ENCODE measurements at regions not wholly inside any gene's neighbourhood (a gene's known extent, or its start where the extent isn't known, plus 50 kb on each side); places are given as distances from the start of the nearest gene placed in this dataset.

DNA sequence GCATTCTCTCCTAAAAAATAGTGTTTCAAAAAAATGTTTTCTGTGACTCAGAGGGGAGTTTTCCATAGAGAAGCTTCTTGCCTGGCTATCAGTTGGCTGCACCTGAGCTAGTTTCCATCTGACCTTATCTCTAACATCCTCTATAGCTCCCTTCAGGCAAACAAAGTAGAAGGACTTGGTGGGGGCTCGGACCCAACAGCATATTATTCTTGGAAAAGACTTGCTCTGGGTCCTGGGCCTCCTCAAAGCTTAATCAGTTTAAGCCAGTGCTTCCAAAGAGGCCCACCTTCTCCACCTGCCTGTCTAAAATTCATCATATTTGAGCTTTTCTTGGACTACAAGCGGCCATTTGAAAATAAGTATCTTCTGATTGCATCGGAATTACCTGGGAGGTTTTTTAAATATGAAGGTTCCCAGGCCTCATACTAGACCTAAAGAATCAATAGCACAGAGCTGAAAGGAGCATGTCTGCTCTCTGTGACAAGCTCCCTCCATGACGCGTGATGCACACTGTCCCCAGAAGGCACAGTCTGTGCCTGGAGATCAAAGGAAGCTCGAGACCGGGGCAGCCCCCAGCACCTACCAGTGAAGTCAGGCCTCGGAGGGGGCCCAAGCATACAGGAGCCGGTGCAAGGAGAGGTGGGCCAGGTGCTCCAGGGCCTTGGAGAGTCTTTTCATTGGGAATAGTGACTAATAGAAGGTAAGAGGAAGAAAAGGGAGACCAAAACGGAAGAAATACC lies 80.6 kb upstream of the HIVEP1 start (continued):
- TF ChIP-seq, protein P1, sequence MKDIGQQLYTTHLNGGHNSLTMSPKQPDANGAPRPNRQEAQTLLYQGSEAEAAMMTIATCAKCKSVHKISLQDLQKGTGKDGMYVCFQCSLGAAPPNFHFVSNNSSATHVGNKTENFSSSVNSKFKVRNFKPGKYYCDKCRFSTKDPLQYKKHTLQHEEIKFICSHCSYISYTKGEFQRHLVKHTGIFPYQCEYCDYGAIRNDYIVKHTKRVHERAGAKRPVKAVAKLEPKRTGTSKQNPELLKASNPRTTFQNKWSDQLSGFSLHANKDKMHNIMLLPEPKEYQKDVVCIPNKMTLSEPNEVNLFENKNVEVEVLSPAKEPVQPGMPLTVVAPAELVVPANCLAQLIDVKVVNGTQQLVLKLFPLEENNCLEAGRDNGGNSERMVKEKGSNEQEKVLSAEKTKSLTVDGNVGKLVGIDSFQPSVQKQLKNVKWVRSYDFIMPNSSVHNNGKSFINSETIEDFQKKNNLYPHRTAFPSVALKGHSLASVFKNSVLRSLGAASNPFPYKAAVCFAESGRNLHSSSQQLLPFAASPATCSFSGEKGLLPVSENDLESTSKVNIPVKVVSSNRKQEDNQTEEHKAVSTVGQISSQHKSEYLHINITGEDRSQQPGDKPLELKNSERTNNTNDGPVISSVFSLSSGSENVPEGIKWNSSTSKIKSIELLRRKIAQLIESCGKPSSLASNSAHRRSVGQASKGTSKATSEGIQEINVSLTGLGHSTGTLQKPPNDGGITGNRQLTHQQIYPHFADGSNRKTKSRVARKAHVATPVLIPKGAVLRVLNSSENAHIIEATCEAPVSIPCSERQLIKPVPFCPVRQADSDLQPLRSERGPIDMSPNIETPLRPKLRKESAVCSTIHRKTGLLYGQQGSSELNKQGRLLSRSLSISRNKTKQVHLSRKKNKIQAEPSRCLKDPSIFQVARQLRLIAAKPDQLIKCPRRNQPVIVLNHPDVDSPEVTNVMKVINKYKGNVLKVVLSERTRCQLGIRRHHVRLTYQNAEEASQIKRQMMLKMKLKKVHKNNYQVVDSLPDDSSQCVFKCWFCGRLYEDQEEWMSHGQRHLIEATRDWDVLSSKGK (CRISPR knock-in tag; IDR thresholded peaks at IDR 0.05), result no peak
- TF ChIP-seq TRIM24 (IDR thresholded peaks at IDR 0.05) (peak; percentile 86 to 92), TEAD2 (tag; IDR thresholded peaks at IDR 0.05) (no peak), CREM (IDR thresholded peaks at IDR 0.05; ENCODE audit: low read depth) (peak; percentile 61; the same call in 1 of the 2 replicates), ZNF146 (CRISPR knock-in tag; IDR thresholded peaks at IDR 0.05; ENCODE audit: unreplicated experiment) (no peak), TCF15 (CRISPR knock-in tag; IDR thresholded peaks at IDR 0.05) (no peak), HEY1 (CRISPR knock-in tag; IDR thresholded peaks at IDR 0.05; ENCODE audit: borderline replicate concordance) (no peak), DACH1 (IDR thresholded peaks at IDR 0.05; ENCODE audit: partially characterized antibody) (peak; percentile 48), ESRRA (IDR thresholded peaks at IDR 0.05; ENCODE audit: borderline replicate concordance, low read depth) (no peak), DDX20 (tag; IDR thresholded peaks at IDR 0.05; ENCODE audit: low read depth) (no peak), OTX1 (CRISPR knock-in tag; IDR thresholded peaks at IDR 0.05) (no peak), YY1 (IDR thresholded peaks at IDR 0.05; ENCODE audit: borderline replicate concordance in 1 of 3, control insufficient read depth in 1 of 3, extremely low read depth in 1 of 3, insufficient read depth in 3 of 3, insufficient read length in 1 of 3, insufficient replicate concordance in 2 of 3, low read depth in 1 of 3, low read length in 2 of 3) (no peak), CBX8 (IDR thresholded peaks at IDR 0.05; ENCODE audit: borderline replicate concordance, extremely low read depth, low read depth, low read length, poor library complexity, severe bottlenecking) (no peak), ZNF232 (CRISPR knock-in tag; IDR thresholded peaks at IDR 0.05) (no peak), NFE2 (IDR thresholded peaks at IDR 0.05; ENCODE audit: low read depth) (peak; percentile 25; the same call in 1 of the 2 replicates), NELFE (IDR thresholded peaks at IDR 0.05; ENCODE audit: insufficient read depth, insufficient read length) (no peak), CC2D1A (IDR thresholded peaks at IDR 0.05) (peak; percentile 94), KDM1A (IDR thresholded peaks at IDR 0.05) (peak; percentile 81 to 89)
- TF ChIP-seq, protein P2, sequence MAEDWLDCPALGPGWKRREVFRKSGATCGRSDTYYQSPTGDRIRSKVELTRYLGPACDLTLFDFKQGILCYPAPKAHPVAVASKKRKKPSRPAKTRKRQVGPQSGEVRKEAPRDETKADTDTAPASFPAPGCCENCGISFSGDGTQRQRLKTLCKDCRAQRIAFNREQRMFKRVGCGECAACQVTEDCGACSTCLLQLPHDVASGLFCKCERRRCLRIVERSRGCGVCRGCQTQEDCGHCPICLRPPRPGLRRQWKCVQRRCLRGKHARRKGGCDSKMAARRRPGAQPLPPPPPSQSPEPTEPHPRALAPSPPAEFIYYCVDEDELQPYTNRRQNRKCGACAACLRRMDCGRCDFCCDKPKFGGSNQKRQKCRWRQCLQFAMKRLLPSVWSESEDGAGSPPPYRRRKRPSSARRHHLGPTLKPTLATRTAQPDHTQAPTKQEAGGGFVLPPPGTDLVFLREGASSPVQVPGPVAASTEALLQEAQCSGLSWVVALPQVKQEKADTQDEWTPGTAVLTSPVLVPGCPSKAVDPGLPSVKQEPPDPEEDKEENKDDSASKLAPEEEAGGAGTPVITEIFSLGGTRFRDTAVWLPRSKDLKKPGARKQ (CRISPR knock-in tag; IDR thresholded peaks at IDR 0.05), result no peak
- TF ChIP-seq, protein P3, sequence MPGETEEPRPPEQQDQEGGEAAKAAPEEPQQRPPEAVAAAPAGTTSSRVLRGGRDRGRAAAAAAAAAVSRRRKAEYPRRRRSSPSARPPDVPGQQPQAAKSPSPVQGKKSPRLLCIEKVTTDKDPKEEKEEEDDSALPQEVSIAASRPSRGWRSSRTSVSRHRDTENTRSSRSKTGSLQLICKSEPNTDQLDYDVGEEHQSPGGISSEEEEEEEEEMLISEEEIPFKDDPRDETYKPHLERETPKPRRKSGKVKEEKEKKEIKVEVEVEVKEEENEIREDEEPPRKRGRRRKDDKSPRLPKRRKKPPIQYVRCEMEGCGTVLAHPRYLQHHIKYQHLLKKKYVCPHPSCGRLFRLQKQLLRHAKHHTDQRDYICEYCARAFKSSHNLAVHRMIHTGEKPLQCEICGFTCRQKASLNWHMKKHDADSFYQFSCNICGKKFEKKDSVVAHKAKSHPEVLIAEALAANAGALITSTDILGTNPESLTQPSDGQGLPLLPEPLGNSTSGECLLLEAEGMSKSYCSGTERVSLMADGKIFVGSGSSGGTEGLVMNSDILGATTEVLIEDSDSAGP (CRISPR knock-in tag; IDR thresholded peaks at IDR 0.05), result no peak

Measured in K562 (cell line).